Loucy (cell line): ENCODE measurements at regions not wholly inside any gene's neighbourhood (a gene's known extent, or its start where the extent isn't known, plus 50 kb on each side); places are given as distances from the start of the nearest gene placed in this dataset.
"Not testable (repeated sequence)": the region's sequence is repeated elsewhere in the genome, so short reads cannot be mapped to it uniquely, and the experiment has no call there.

Source experiments
- H2AFZ ChIP-seq: fragments of 200-600 bp; sonication (generic); 2 replicates; pipeline ENCODE4 v1.6.0; 2016; ENCODE audit warnings: antibody characterized with exemption, mild to moderate bottlenecking, low read length, moderate library complexity
- H3F3A ChIP-seq: fragments of 200-600 bp; 2 replicates; pipeline ENCODE4 v1.6.0; 2016; ENCODE audit warnings: antibody characterized with exemption, low read depth, mild to moderate bottlenecking
- H3K27me3 ChIP-seq: fragments of 200-600 bp; sonication (generic); 2 replicates; pipeline ENCODE4 v1.6.1; 2014; ENCODE audit warnings: low read length, mild to moderate bottlenecking; ENCODE audit not compliant: insufficient read depth, poor library complexity, severe bottlenecking
- H3K36me3 ChIP-seq: fragments of 200-600 bp; sonication (generic); 2 replicates; pipeline ENCODE4 v1.6.1; 2016; ENCODE audit warnings: low read length; ENCODE audit not compliant: insufficient read depth
- H3K4me1 ChIP-seq: fragments of 200-600 bp; sonication (generic); 2 replicates; pipeline ENCODE4 v1.5.1; 2014; ENCODE audit warnings: low read length, mild to moderate bottlenecking; ENCODE audit not compliant: insufficient read depth, poor library complexity, severe bottlenecking
- H3K4me2 ChIP-seq: fragments of 200-600 bp; sonication (generic); 2 replicates; pipeline ENCODE4 v1.6.0; 2014; ENCODE audit warnings: antibody characterized with exemption, low read length, low read depth, mild to moderate bottlenecking; ENCODE audit not compliant: poor library complexity, severe bottlenecking
- H3K4me3 ChIP-seq: fragments of 200-600 bp; sonication (generic); 2 replicates; pipeline ENCODE4 v1.5.1; 2014; ENCODE audit warnings: low read length, mild to moderate bottlenecking, mixed read lengths; ENCODE audit not compliant: poor library complexity, severe bottlenecking
- H3K79me2 ChIP-seq: fragments of 200-600 bp; sonication (generic); 2 replicates; pipeline ENCODE4 v1.6.1; 2014; ENCODE audit warnings: low read length; ENCODE audit not compliant: insufficient read depth
- H3K9ac ChIP-seq: fragments of 200-600 bp; sonication (generic); 2 replicates; pipeline ENCODE4 v1.6.0; 2014; ENCODE audit warnings: mild to moderate bottlenecking, low read depth, low read length, moderate library complexity; ENCODE audit not compliant: poor library complexity, severe bottlenecking
- H3K9me2 ChIP-seq: fragments of 200-600 bp; sonication (generic); replicated peaks from 2 replicates; pipeline ENCODE4 v1.6.1; 2016; ENCODE audit warnings: low read depth, low read length, mixed read lengths
- H3K9me3 ChIP-seq: fragments of 200-600 bp; sonication (generic); 2 replicates; pipeline ENCODE4 v1.6.1; 2014; ENCODE audit warnings: mild to moderate bottlenecking, antibody characterized with exemption, low read length, low read depth; ENCODE audit not compliant: insufficient read depth
- H4K20me1 ChIP-seq: fragments of 200-600 bp; sonication (generic); 2 replicates; pipeline ENCODE4 v1.6.0; 2014; ENCODE audit warnings: antibody characterized with exemption, low read length, mild to moderate bottlenecking; ENCODE audit not compliant: insufficient read depth, poor library complexity, severe bottlenecking
- EZH2phosphoT487 ChIP-seq: fragments of 200-600 bp; IDR thresholded peaks from 2 replicates; pipeline ENCODE4 v1.6.1; 2018; ENCODE audit warnings: antibody characterized with exemption, mild to moderate bottlenecking, moderate library complexity, borderline replicate concordance
- TF ChIP-seq, protein P1 (sequence below): fragments of 200-600 bp; sonication (generic); conservative IDR thresholded peaks from 2 replicates; pipeline ENCODE4 v1.5.1; 2014; ENCODE audit warnings: mild to moderate bottlenecking, antibody characterized with exemption, low read length

GRCh38 chr22:26837784-26838470 lies 180.5 kb downstream of the MIAT start:
- TF ChIP-seq, protein P1, sequence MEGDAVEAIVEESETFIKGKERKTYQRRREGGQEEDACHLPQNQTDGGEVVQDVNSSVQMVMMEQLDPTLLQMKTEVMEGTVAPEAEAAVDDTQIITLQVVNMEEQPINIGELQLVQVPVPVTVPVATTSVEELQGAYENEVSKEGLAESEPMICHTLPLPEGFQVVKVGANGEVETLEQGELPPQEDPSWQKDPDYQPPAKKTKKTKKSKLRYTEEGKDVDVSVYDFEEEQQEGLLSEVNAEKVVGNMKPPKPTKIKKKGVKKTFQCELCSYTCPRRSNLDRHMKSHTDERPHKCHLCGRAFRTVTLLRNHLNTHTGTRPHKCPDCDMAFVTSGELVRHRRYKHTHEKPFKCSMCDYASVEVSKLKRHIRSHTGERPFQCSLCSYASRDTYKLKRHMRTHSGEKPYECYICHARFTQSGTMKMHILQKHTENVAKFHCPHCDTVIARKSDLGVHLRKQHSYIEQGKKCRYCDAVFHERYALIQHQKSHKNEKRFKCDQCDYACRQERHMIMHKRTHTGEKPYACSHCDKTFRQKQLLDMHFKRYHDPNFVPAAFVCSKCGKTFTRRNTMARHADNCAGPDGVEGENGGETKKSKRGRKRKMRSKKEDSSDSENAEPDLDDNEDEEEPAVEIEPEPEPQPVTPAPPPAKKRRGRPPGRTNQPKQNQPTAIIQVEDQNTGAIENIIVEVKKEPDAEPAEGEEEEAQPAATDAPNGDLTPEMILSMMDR: no peak
- TF ChIP-seq EZH2phosphoT487: no peak
- no peaks in the 10 kb centered on the region for H3F3A ChIP-seq
- H3K79me2 ChIP-seq: no peaks in the 10 kb centered on the region
- no peaks in the 10 kb centered on the region for H3K4me1 ChIP-seq
- H2AFZ ChIP-seq: no peak overlapping the region
- H4K20me1 ChIP-seq: no peaks in the 10 kb centered on the region
- H3K27me3 ChIP-seq: no peaks in the 10 kb centered on the region
- H3K4me2 ChIP-seq: no peak overlapping the region
- H3K36me3 ChIP-seq: no peaks in the 10 kb centered on the region
- H3K9ac ChIP-seq: no peak overlapping the region
- H3K4me3 ChIP-seq: no peak overlapping the region
- H3K9me3 ChIP-seq: no peaks in the 10 kb centered on the region
- no peaks in the 10 kb centered on the region for H3K9me2 ChIP-seq

DNA sequence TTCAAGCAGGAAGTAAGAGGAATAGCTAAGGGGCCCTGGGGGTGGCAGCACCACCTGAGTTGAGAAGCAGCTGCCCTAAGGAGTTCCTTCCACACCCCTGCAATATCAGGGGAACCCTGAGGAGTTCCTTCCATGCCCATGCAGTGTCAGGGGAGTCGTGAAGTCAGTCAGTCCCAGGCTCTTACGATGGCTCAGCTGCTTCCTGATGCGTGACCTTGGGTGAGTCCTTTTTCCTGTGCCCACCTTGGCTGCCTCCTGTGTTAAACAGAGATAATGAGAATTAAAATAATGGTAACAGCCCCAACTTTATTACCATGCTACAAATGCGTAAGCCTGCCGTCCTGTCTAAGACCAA lies 181.1 kb downstream of the MIAT start:
- H3K79me2 ChIP-seq: no peaks in the 10 kb centered on the region
- no peak overlapping the region for H3K9ac ChIP-seq
- no peaks in the 10 kb centered on the region for H3K36me3 ChIP-seq
- H3K4me3 ChIP-seq: no peak overlapping the region
- H3K27me3 ChIP-seq: no peaks in the 10 kb centered on the region
- H4K20me1 ChIP-seq: no peaks in the 10 kb centered on the region
- H3F3A ChIP-seq: no peaks in the 10 kb centered on the region
- H3K4me1 ChIP-seq: no peaks in the 10 kb centered on the region
- no peak overlapping the region for H3K4me2 ChIP-seq
- no peak overlapping the region for H2AFZ ChIP-seq
- H3K9me2 ChIP-seq: no peaks in the 10 kb centered on the region
- no peaks in the 10 kb centered on the region for H3K9me3 ChIP-seq
- TF ChIP-seq, protein P1: no peak
- no peak for TF ChIP-seq EZH2phosphoT487

DNA sequence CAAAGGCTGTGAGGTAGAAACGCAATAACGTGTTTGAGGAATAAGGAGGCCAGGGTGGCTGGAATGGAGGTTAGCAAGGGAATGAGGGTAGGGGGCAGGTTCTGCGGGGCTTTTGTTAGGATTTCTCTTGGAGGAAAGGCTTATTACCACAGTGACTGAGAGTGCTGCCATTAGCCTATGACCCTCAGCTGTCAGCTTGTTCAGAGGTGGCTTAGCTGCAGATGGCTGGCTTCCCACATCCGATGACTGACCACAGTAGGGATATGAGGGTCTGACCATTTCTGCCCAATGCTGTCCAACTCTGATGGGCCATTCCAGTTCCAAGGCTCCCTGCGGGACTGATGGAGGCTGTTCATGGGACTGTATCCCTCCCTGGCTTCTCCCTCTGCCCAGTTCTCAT lies 181.8 kb downstream of the MIAT start:
- no peak overlapping the region for H2AFZ ChIP-seq
- TF ChIP-seq, protein P1: no peak
- TF ChIP-seq EZH2phosphoT487: no peak
- no peaks in the 10 kb centered on the region for H3K27me3 ChIP-seq
- no peaks in the 10 kb centered on the region for H3K36me3 ChIP-seq
- no peak overlapping the region for H3K4me2 ChIP-seq
- no peaks in the 10 kb centered on the region for H3K4me1 ChIP-seq
- H3F3A ChIP-seq: no peaks in the 10 kb centered on the region
- H3K9me3 ChIP-seq: no peaks in the 10 kb centered on the region
- H3K9me2 ChIP-seq: no peaks in the 10 kb centered on the region
- no peak overlapping the region for H3K4me3 ChIP-seq
- no peaks in the 10 kb centered on the region for H3K79me2 ChIP-seq
- no peak overlapping the region for H3K9ac ChIP-seq
- H4K20me1 ChIP-seq: no peaks in the 10 kb centered on the region

DNA sequence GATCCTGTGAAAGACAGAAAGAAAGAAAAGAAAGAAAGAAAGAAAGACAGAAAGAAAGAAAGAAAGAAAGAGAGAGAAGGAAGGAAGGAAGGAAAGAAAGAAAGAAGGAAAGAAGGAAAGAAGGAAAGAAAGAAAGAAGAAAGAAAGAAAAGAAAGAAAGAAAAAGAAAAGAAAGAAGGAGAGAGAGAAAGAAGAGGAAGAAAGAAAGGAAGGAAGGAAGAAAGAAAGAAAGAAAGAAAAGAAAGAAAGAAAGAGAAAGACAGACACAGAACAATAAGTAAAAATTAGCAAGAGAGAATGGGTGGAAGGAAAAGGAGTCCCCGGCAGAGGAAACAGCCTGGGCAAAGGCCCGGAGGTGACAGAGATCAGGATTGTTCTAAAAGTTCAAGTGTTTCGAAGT lies 183.4 kb downstream of the MIAT start:
- H3K36me3 ChIP-seq, H3K9me3 ChIP-seq, H3K9me2 ChIP-seq, H3K4me3 ChIP-seq, H3K27me3 ChIP-seq, H4K20me1 ChIP-seq, H3K9ac ChIP-seq, H2AFZ ChIP-seq, H3K4me1 ChIP-seq, H3K79me2 ChIP-seq, H3K4me2 ChIP-seq, H3F3A ChIP-seq: not testable (repeated sequence)
